ENCODE measurements at regions not wholly inside any gene's neighbourhood (a gene's known extent, or its start where the extent isn't known, plus 50 kb on each side); places are given as distances from the start of the nearest gene placed in this dataset.
"Not testable (repeated sequence)": the region's sequence is repeated elsewhere in the genome, so short reads cannot be mapped to it uniquely, and the experiment has no call there.

- no peak for DNase-seq (ENCODE audit: low spot score)
Measured at GRCh38 chrX:856566-857290, 226.1 kb downstream of the SHOX start.

GRCh38 chrX:853304-853703 lies 222.7 kb downstream of the SHOX start:
- no peak for DNase-seq (ENCODE audit: low spot score)

GRCh38 chrX:850471-850916 lies 219.9 kb downstream of the SHOX start:
- no peak for DNase-seq (ENCODE audit: low spot score)

GRCh38 chrX:848386-848785 lies 217.8 kb downstream of the SHOX start:
- DNase-seq (ENCODE audit: low spot score) = no peak

GRCh38 chrX:843306-843705 lies 212.7 kb downstream of the SHOX start:
- DNase-seq (ENCODE audit: low spot score) = no peak

- no peak for DNase-seq (ENCODE audit: low spot score)
Measured at GRCh38 chrX:840556-840955, 210.0 kb downstream of the SHOX start.

- DNase-seq (ENCODE audit: low spot score) = not testable (repeated sequence)
Measured at GRCh38 chrX:838666-839065, 208.1 kb downstream of the SHOX start.

GRCh38 chrX:835857-836256 lies 205.3 kb downstream of the SHOX start:
- DNase-seq (ENCODE audit: low spot score) = not testable (repeated sequence)

GRCh38 chrX:830532-830931 lies 199.9 kb downstream of the SHOX start:
- DNase-seq (ENCODE audit: low spot score) = no peak

- DNase-seq (ENCODE audit: low spot score) = no peak
Measured at GRCh38 chrX:829145-829544, 198.6 kb downstream of the SHOX start.

GRCh38 chrX:828411-828959 lies 197.9 kb downstream of the SHOX start:
- no peak for DNase-seq (ENCODE audit: low spot score)

- DNase-seq (ENCODE audit: low spot score) = no peak
Measured at GRCh38 chrX:826448-826847, 195.9 kb downstream of the SHOX start.

GRCh38 chrX:825991-826390 lies 195.4 kb downstream of the SHOX start:
- no peak for DNase-seq (ENCODE audit: low spot score)

- DNase-seq (ENCODE audit: low spot score) = not testable (repeated sequence)
Measured at GRCh38 chrX:823073-823472, 192.5 kb downstream of the SHOX start.

GRCh38 chrX:821327-822107 lies 190.9 kb downstream of the SHOX start:
- no peak for DNase-seq (ENCODE audit: low spot score)

GRCh38 chrX:819684-820083 lies 189.1 kb downstream of the SHOX start:
- no peak for DNase-seq (ENCODE audit: low spot score)

GRCh38 chrX:817759-818300 lies 187.2 kb downstream of the SHOX start:
- DNase-seq (ENCODE audit: low spot score) = no peak

- DNase-seq (ENCODE audit: low spot score) = not testable (repeated sequence)
Measured at GRCh38 chrX:817147-817546, 186.6 kb downstream of the SHOX start.

GRCh38 chrX:816411-816810 lies 185.8 kb downstream of the SHOX start:
- no peak for DNase-seq (ENCODE audit: low spot score)

- DNase-seq (ENCODE audit: low spot score) = no peak
Measured at GRCh38 chrX:810186-810585, 179.6 kb downstream of the SHOX start.

GRCh38 chrX:809081-809480 lies 178.5 kb downstream of the SHOX start:
- no peak for DNase-seq (ENCODE audit: low spot score)

GRCh38 chrX:806586-806985 lies 176.0 kb downstream of the SHOX start:
- no peak for DNase-seq (ENCODE audit: low spot score)

All from mesenteric fat pad (tissue), 1 donor.